BE2C (cell line): ENCODE measurements at regions not wholly inside any gene's neighbourhood (a gene's known extent, or its start where the extent isn't known, plus 50 kb on each side); places are given as distances from the start of the nearest gene placed in this dataset.

Experiments
- DNase-seq: peaks from one replicate; pipeline ENCODE4 v3.0.0-alpha.2; 2020
- H3K27me3 ChIP-seq: fragments of 250-450 bp; sonication (Bioruptor Pico); 2 replicates; pipeline ENCODE4 v1.5.1; 2020; ENCODE audit warnings: mild to moderate bottlenecking
- H3K36me3 ChIP-seq: fragments of 250-450 bp; sonication (Bioruptor Pico); 2 replicates; pipeline ENCODE4 v1.5.1; 2020; ENCODE audit warnings: mild to moderate bottlenecking
- H3K4me1 ChIP-seq: fragments of 250-450 bp; sonication (Bioruptor Pico); 2 replicates; pipeline ENCODE4 v1.5.1; 2020
- H3K4me3 ChIP-seq: 2 replicates; pipeline ENCODE4 v1.5.1; 2011; ENCODE audit warnings: low read depth, low read length
- H3K9me3 ChIP-seq: fragments of 250-450 bp; sonication (Bioruptor Pico); 2 replicates; pipeline ENCODE4 v1.5.1; 2020
- CTCF ChIP-seq: IDR thresholded peaks from 2 replicates; pipeline ENCODE4 v1.5.1; 2012; ENCODE audit warnings: mild to moderate bottlenecking, low read depth, low read length

GRCh38 chr16:85988723-85989313 is 89.9 kb downstream of the IRF8 start:
- no peaks in the 10 kb centered on the region for H3K9me3 ChIP-seq
- DNase-seq, result no peak
- TF ChIP-seq CTCF, result no peak
- H3K4me3 ChIP-seq, result no peak overlapping the region
- peaks cover 93% of the 10 kb centered on the region for H3K27me3 ChIP-seq
- no peaks in the 10 kb centered on the region for H3K4me1 ChIP-seq
- H3K36me3 ChIP-seq, result no peaks in the 10 kb centered on the region

DNA sequence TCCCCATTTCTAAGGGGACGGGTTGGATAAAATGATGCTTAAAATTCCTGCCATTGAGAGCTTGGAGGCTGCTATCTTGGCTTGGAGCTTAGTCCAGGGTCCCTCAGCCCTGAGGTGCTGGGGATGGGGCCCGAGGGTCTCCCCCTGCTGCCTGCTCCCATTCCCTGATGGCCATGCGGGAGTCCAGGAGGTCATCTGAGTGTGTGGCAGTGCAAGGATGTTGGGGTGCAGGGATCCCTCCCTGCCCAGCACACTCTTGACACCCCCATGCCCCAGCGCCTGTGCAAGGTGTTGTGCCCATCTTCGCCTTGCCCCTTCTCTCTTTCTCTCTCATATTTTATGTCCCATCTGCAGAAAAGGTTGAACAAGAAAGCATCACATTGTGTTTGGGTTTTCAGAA is 90.4 kb downstream of the IRF8 start:
- no peaks in the 10 kb centered on the region for H3K4me1 ChIP-seq
- H3K4me3 ChIP-seq, result no peak overlapping the region
- H3K27me3 ChIP-seq, result peaks cover 92% of the 10 kb centered on the region
- no peak for TF ChIP-seq CTCF
- H3K36me3 ChIP-seq, result no peaks in the 10 kb centered on the region
- H3K9me3 ChIP-seq, result no peaks in the 10 kb centered on the region
- no peak for DNase-seq

GRCh38 chr16:85989863-85990643 is 91.1 kb downstream of the IRF8 start:
- Histone ChIP-seq H3K4me1 (no peaks in the 10 kb centered on the region), H3K9me3 (no peaks in the 10 kb centered on the region), H3K27me3 (peaks cover 89% of the 10 kb centered on the region), H3K36me3 (no peaks in the 10 kb centered on the region), H3K4me3 (no peak overlapping the region)
- no peak for TF ChIP-seq CTCF
- DNase-seq, result no peak

DNA sequence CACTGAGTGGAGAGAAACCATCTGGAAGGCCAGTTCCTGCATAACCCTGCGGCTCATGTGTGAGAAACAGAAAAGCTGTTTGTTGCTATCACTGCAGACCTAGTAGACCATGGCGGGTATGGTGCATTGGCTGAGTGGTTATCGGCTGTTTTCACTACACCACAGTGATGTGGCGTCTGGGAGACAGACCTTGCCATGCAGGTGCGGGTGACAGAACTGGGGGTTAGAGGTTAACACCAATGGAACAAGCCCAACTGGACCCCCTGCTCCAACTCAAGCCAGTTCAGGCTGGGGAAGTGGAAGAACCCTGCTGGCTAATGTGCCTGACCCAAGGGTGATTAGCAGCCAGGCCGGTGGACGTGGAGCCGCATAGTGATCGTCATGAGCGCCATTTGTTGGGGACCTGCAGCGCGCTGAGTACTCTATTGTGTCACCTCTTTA is 91.9 kb downstream of the IRF8 start:
- Histone ChIP-seq H3K27me3 (peaks cover 86% of the 10 kb centered on the region), H3K4me3 (no peak overlapping the region), H3K4me1 (no peaks in the 10 kb centered on the region), H3K9me3 (no peaks in the 10 kb centered on the region), H3K36me3 (no peaks in the 10 kb centered on the region)
- DNase-seq, result no peak
- TF ChIP-seq CTCF, result no peak

DNA sequence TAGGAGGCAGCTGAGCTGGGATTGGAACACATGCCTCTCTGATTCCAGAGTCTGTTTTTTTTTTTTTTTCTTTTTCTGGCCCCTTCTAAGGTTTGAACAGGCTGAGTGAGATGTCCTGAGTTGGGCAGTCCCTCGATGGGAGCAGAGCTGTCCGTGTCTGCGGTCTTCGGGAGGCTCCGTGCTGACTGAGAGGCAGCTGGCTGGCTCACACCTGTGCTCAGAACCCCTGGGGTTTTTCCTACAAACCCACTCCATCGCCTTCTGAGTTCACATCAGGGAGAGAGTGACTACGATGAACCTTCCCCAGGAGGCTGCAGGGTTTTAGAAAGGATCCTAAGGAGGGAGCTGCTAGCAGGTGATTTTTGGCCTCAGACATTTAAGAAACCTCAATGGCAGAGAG is 92.5 kb downstream of the IRF8 start:
- Histone ChIP-seq H3K4me3 (no peak overlapping the region), H3K36me3 (no peaks in the 10 kb centered on the region), H3K4me1 (no peaks in the 10 kb centered on the region), H3K9me3 (no peaks in the 10 kb centered on the region), H3K27me3 (peaks cover 80% of the 10 kb centered on the region)
- DNase-seq, result no peak
- no peak for TF ChIP-seq CTCF

- Histone ChIP-seq H3K9me3 (no peaks in the 10 kb centered on the region), H3K4me1 (no peaks in the 10 kb centered on the region), H3K4me3 (no peak overlapping the region), H3K27me3 (peaks cover 76% of the 10 kb centered on the region), H3K36me3 (no peaks in the 10 kb centered on the region)
- no peak for TF ChIP-seq CTCF
- DNase-seq, result no peak
Observed at GRCh38 chr16:85991856-85992255, 92.9 kb downstream of the IRF8 start.
